ENCODE measurements at regions not wholly inside any gene's neighbourhood (a gene's known extent, or its start where the extent isn't known, plus 50 kb on each side); places are given as distances from the start of the nearest gene placed in this dataset.

GRCh38 chrY:12981074-12981473, 76.4 kb downstream of the DDX3Y start:
- DNase-seq: no peak

DNA sequence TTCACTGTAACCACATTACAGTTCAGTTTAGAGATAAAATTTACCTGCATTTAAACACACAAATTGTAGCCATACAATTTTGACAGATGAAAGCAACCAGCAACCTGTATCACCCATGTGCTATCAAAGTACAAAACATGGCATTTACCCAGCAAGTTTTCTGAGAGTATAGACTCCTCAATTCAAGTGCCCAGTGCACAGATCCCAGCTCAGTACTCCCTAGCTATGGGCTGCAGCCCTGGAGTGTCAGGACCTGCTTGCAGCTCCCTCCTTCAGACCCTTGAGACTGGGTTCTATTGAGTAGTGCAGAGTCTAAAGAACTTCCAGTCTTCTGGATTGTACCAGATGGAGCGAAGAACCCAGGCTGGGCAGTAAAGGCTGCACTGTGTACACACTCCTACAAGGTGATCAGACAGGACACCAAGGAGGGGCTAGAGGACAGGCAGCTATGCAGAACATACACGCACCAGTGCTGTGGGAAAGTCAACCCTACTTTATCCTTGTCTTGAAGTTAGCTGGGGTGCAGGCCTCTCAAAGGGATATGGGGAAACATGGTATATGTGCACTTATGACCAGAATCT, 77.7 kb downstream of the DDX3Y start:
- DNase-seq: no peak

- no peak for DNase-seq
Observed at GRCh38 chrY:12984637-12985344, 80.1 kb downstream of the DDX3Y start.

- DNase-seq: peak in 1 of 3 donors; percentile 0
Observed at GRCh38 chrY:13017493-13017892, 112.8 kb downstream of the DDX3Y start.

- peak in 1 of 3 donors; percentile 33 for DNase-seq
Observed at GRCh38 chrY:13019486-13019885, 114.8 kb downstream of the DDX3Y start.

- DNase-seq: no peak
Observed at GRCh38 chrY:13020839-13021238, 116.2 kb downstream of the DDX3Y start.

- DNase-seq: no peak
Observed at GRCh38 chrY:13023607-13024006, 118.9 kb downstream of the DDX3Y start.

DNA sequence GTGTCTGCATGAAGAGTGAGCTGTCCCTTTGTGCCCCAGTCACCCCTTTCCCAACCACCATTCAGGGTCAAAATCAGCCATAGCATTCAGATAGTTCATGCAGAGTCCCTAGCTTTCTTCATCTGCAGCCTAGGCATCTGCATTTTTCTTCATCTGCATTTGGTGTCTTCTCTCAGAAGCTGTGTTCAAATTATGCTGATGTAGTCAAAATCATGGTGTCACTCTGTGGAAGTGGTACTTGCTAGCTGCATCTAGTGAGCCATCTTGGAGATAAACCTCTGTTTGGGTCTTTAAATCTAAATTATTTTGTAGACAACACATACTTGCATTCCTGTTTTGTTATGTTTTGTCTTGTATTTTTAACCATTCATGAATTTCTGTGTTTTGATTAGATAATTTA, 119.8 kb downstream of the DDX3Y start:
- no peak for DNase-seq

DNA sequence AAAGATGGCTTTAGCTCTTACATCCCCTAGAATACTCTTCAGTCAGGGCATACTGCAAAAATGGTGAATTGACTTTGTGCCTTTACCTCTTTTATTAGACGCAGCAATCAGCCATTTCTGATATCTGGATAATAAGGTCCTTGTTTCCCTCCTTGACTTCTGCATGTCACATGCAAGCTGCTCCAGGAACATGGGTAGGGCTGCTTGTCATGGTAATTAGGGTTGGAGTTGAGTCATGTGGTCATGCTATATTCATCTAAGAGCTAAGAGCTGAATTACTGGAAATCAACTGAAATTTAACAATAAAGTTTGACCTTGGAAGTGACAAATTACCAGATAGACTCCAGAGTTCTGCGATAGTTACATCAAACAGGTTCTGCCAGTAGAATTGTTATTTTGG, 122.2 kb downstream of the DDX3Y start:
- DNase-seq: no peak

DNA sequence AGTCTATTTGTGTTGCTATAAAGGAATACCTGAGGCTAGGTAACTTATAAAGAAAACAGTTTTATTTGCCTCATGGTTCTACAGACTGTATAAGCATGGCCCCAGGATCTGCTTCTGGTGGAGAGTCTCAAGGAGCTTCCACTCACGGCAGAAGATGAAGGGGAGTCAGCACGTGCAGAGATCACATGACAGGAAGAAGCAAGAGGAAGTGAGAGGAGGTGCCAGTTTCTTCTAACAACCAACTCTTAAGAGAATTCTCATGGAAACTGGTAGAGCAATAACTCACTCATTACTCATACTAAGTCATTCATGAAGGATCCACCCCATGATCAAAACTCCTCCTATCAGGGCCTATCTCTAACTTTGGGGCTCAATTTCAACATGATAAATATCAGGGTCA, 135.6 kb downstream of the DDX3Y start:
- no peak for DNase-seq

DNA sequence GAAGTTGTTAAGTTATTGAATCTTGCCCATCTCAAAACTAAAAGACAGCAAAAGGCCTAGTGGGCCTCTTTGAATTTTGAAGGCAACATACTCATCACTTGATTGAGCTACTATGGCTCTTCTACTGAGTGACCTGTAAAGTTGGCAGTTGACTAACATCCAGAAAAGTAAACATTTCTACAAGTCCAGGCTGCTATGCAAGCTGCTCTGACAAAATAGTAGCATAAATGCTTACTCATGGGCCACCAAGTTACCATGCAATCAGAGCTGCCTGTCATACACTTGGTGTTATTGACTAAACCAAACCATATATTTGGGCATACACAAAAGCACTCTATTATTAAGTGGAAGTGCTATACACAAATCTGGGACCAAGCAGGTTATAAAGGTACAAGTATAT, 148.8 kb downstream of the DDX3Y start:
- no peak for DNase-seq

DNA sequence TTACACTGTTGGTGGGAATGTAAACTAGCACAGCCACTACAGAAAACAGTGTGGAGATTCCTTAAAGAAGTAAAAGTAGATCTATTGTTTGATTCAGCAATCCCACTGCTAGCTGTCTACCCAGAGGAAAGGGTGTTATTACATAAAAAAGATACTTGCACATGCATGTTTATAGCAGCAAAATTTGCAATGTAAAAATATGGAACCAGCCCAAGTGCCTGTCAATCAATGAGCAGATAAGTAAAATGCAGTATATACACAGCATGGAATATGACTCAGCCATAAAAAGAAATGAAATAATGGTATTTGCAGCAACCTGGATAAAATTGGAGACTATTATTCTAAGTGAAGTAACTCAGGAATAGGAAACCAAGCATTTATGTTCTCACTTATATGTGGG, 161.7 kb downstream of the DDX3Y start:
- no peak for DNase-seq

GRCh38 chrY:13068696-13069095, 164.0 kb downstream of the DDX3Y start:
- DNase-seq: no peak

GRCh38 chrY:13069111-13069510, 164.4 kb downstream of the DDX3Y start:
- DNase-seq: no peak

DNA sequence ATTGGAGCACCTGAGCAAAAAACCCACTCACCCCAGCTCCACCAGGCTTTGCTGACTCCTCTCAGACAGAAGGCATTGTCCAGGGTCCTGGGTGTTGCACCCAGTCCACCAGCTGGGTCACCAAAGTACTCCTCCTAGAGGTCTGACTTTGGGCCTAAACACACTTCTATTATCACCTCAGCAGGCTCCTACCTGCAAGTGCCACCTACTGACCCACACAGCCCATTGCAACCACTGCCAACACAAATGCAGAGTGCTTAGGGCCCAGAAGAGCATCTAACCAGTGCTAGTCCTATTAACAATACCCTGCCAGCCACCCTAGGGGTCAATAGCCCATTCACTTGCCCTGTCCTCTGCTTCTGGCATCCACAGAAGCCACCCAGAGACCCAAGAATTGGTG, 178.1 kb downstream of the DDX3Y start:
- no peak for DNase-seq

DNA sequence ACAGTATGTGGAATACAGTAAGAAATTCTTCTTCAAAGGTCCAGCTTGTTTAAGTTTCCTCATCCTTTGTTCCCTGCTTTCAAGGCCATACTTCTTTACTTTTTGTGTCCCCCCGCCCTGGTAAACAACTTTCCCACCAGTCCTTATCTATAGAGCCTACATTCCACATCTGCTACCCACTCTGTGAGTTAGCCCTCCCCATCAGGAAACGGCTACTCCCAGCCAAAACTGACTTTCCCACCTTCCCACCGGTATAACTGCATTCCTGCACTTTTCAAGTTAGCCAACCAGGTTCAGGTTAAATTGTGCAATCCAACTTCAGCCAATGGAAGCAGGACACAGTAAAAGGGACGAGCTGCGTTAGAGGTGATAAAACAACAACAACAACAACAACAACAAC, 186.9 kb downstream of the DDX3Y start:
- DNase-seq: no peak

DNA sequence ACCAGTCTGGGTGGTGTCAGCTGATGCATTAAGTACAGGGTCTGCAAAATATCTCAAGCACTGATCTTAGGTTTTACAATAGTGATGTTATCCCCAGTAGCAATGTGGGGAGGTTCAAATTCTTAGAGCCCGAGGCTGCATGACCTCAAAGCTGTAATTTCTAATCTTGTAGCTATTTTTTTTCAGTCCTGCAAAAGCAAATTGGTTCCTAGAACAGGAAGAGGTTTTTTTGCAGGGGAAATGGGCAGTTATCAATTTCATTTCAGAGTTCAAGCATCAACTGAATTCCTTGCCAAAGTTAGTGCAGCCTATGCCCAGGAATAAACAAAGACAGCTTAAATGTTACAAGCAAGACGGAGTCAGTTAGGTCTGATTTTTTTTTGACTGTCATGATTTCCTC, 188.3 kb downstream of the DDX3Y start:
- no peak for DNase-seq

DNA sequence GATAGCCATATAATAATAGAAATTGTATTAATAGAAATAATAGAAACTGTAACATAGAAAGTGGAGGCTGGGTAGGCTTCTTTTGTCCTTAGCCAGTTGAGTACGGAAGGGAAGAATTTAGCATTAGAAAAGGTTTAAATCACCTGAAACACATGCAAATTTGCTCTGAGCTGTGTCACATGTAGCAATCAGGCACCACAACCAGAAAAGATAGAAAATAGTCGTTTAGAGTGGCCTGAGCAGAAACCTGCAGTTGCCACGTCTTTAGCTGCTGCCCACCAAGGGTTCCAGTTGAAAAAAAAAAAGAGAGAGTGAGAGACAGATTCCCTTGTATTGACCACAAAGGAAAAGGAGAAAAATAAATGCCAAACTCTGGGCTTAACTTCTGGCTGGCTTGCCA, 188.8 kb downstream of the DDX3Y start:
- no peak for DNase-seq

GRCh38 chrY:13094411-13094810, 189.7 kb downstream of the DDX3Y start:
- DNase-seq: no peak

- DNase-seq: peak in 1 of 3 donors; percentile 27
Observed at GRCh38 chrY:13094904-13095600, 190.4 kb downstream of the DDX3Y start.

- DNase-seq: no peak
Observed at GRCh38 chrY:13126881-13127456, 222.3 kb downstream of the DDX3Y start.

DNA sequence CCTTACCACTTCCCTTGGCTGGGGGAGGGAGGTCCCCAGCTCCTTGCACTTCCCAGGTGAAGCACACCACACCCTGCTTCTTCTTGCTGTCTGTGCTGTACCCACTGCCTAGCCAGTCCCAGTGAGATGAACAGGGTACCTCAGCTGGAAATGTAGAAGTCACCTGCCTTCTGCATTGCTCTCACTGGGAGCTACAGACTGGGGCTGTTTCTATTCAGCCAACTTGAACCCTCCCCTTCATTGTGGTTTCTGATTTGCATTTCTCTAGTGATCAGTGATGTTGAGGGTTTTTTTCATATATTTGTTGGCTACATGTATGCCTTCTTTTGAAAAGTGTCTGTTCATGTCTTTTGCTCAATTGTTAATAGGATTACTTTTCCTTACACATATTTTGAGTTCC, 222.8 kb downstream of the DDX3Y start:
- DNase-seq: no peak

GRCh38 chrY:13149148-13149547, 244.5 kb downstream of the DDX3Y start:
- DNase-seq: peak in 1 of 3 donors; percentile 3

Measured in muscle of back (tissue), 3 donors.